H9 (cell line): ENCODE measurements at regions not wholly inside any gene's neighbourhood (a gene's known extent, or its start where the extent isn't known, plus 50 kb on each side); places are given as distances from the start of the nearest gene placed in this dataset.

Experiments
- DNase-seq: peaks from one replicate; pipeline ENCODE4 v3.0.0-alpha.2; 2017
- H2AFZ ChIP-seq: one replicate; pipeline ENCODE4 v1.6.1; 2013; ENCODE audit warnings: mild to moderate bottlenecking, low read length, control low read depth, moderate library complexity
- H2AK5ac ChIP-seq: 2 replicates; pipeline ENCODE4 v1.6.1; 2013; ENCODE audit warnings: low read length, control low read depth, mixed read lengths; ENCODE audit not compliant: insufficient read length
- H2BK120ac ChIP-seq: one replicate; pipeline ENCODE4 v1.6.1; 2013; ENCODE audit warnings: low read depth, mild to moderate bottlenecking, low read length, control low read depth, inconsistent platforms; ENCODE audit not compliant: poor library complexity, severe bottlenecking
- H2BK12ac ChIP-seq: 2 replicates; pipeline ENCODE4 v1.6.1; 2013; ENCODE audit warnings: low read length, control low read depth, mixed read lengths, low read depth; ENCODE audit not compliant: insufficient read length
- H2BK15ac ChIP-seq: 2 replicates; pipeline ENCODE4 v1.6.1; 2013; ENCODE audit warnings: low read depth, low read length, control low read depth
- H2BK20ac ChIP-seq: one replicate; pipeline ENCODE4 v1.6.1; 2013; ENCODE audit warnings: low read depth, mild to moderate bottlenecking, low read length, control low read depth, inconsistent platforms; ENCODE audit not compliant: poor library complexity, severe bottlenecking
- H2BK5ac ChIP-seq: 2 replicates; pipeline ENCODE4 v1.6.1; 2013; ENCODE audit warnings: low read length, control low read depth, mixed read lengths; ENCODE audit not compliant: insufficient read length
- H3K14ac ChIP-seq: 2 replicates; pipeline ENCODE4 v1.6.1; 2013; ENCODE audit warnings: low read length, control low read depth; ENCODE audit not compliant: insufficient read depth
- H3K18ac ChIP-seq: 2 replicates; pipeline ENCODE4 v1.6.1; 2013; ENCODE audit warnings: low read depth, mild to moderate bottlenecking, mixed read lengths, low read length, control low read depth; ENCODE audit not compliant: insufficient read length
- H3K23ac ChIP-seq: 2 replicates; pipeline ENCODE4 v1.6.1; 2013; ENCODE audit warnings: low read length, control low read depth, mixed read lengths, low read depth; ENCODE audit not compliant: insufficient read length
- H3K23me2 ChIP-seq: 2 replicates; pipeline ENCODE4 v1.6.1; 2013; ENCODE audit warnings: low read depth, mild to moderate bottlenecking, mixed read lengths, low read length, control low read depth; ENCODE audit not compliant: insufficient read length, poor library complexity, severe bottlenecking
- H3K27ac ChIP-seq: 2 replicates; pipeline ENCODE4 v1.5.1; 2013; ENCODE audit warnings: low read length, control low read depth, mixed read lengths, low read depth; ENCODE audit not compliant: insufficient read length
- H3K27me3 ChIP-seq: 2 replicates; pipeline ENCODE4 v1.6.1; 2013; ENCODE audit warnings: low read length, control low read depth, inconsistent platforms; ENCODE audit not compliant: insufficient read depth
- H3K4ac ChIP-seq: 2 replicates; pipeline ENCODE4 v1.6.1; 2013; ENCODE audit warnings: low read depth, mild to moderate bottlenecking, control low read depth, inconsistent platforms, low read length, moderate library complexity
- H3K4me1 ChIP-seq: 2 replicates; pipeline ENCODE4 v1.6.1; 2013; ENCODE audit warnings: low read length, control low read depth, inconsistent platforms; ENCODE audit not compliant: insufficient read depth
- H3K4me2 ChIP-seq: 2 replicates; pipeline ENCODE4 v1.6.1; 2013; ENCODE audit warnings: low read length, control low read depth, mixed read lengths; ENCODE audit not compliant: insufficient read length, insufficient read depth
- H3K56ac ChIP-seq: 2 replicates; pipeline ENCODE4 v1.6.1; 2013; ENCODE audit warnings: low read depth, mild to moderate bottlenecking, mixed read lengths, low read length, control low read depth; ENCODE audit not compliant: insufficient read length
- H3K79me1 ChIP-seq: 2 replicates; pipeline ENCODE4 v1.6.1; 2013; ENCODE audit warnings: low read depth, mild to moderate bottlenecking, moderate library complexity, low read length, control low read depth, inconsistent platforms; ENCODE audit not compliant: insufficient read depth, poor library complexity, severe bottlenecking
- H3K79me2 ChIP-seq: 2 replicates; pipeline ENCODE4 v1.6.1; 2013; ENCODE audit warnings: low read length, control low read depth, inconsistent platforms; ENCODE audit not compliant: insufficient read depth
- H3K9ac ChIP-seq: 2 replicates; pipeline ENCODE4 v1.6.1; 2013; ENCODE audit warnings: low read length, control low read depth, mixed read lengths; ENCODE audit not compliant: insufficient read length; ENCODE audit errors: extremely low read depth
- H3K9me3 ChIP-seq: one replicate; pipeline ENCODE4 v1.6.1; 2013; ENCODE audit warnings: low read depth, low read length, inconsistent platforms; ENCODE audit not compliant: control insufficient read depth
- H3T11ph ChIP-seq: one replicate; pipeline ENCODE4 v1.6.1; 2013; ENCODE audit warnings: mild to moderate bottlenecking, low read length, control low read depth, inconsistent platforms
- H4K20me1 ChIP-seq: one replicate; pipeline ENCODE4 v1.6.1; 2013; ENCODE audit not compliant: control insufficient read depth, insufficient read length, insufficient read depth
- H4K5ac ChIP-seq: 2 replicates; pipeline ENCODE4 v1.6.1; 2013; ENCODE audit warnings: low read depth, mild to moderate bottlenecking, mixed read lengths, low read length, control low read depth; ENCODE audit not compliant: insufficient read length
- H4K8ac ChIP-seq: replicated peaks from 2 replicates; pipeline ENCODE4 v1.6.1; 2013; ENCODE audit warnings: low read length, control low read depth, mixed read lengths, low read depth; ENCODE audit not compliant: insufficient read length
- H4K91ac ChIP-seq: 2 replicates; pipeline ENCODE4 v1.6.1; 2013; ENCODE audit warnings: low read depth, mild to moderate bottlenecking, moderate library complexity, mixed read lengths, low read length, control low read depth; ENCODE audit not compliant: insufficient read length
- H3K27ac Mint-ChIP-seq, 3 experiments: 2 replicates in 2 of 3; 3 replicates in 1 of 3; pipeline ENCODE4 v1.8.0; 2020 to 2021; ENCODE audit warnings: mixed read lengths in 3 of 3, mild to moderate bottlenecking in 1 of 3, moderate library complexity in 1 of 3
- H3K27me3 Mint-ChIP-seq: 2 replicates; pipeline ENCODE4 v1.8.0; 2021; ENCODE audit warnings: low read depth, mild to moderate bottlenecking, moderate library complexity, mixed read lengths
- H3K36me3 Mint-ChIP-seq, 3 experiments: 2 replicates in 2 of 3; 3 replicates in 1 of 3; pipeline ENCODE4 v1.8.0; 2020 to 2021; ENCODE audit warnings: low read depth in 3 of 3, mixed read lengths in 3 of 3; ENCODE audit not compliant: insufficient read depth in 1 of 3
- H3K4me1 Mint-ChIP-seq, 2 experiments: 2 replicates each; pipeline ENCODE4 v1.8.0; 2020; ENCODE audit warnings: mixed read lengths in 2 of 2
- H3K4me3 Mint-ChIP-seq, 2 experiments: 2 replicates in 1 of 2; 3 replicates in 1 of 2; pipeline ENCODE4 v1.8.0; 2020 to 2021; ENCODE audit warnings: mild to moderate bottlenecking in 2 of 2, mixed read lengths in 2 of 2, moderate library complexity in 1 of 2
- H3K9me3 Mint-ChIP-seq, 2 experiments: 2 replicates in 1 of 2; 3 replicates in 1 of 2; pipeline ENCODE4 v1.8.0; 2020; ENCODE audit warnings: mild to moderate bottlenecking in 2 of 2, mixed read lengths in 2 of 2, moderate library complexity in 1 of 2
- CTCF ChIP-seq: fragments of 200-600 bp; sonication (generic); conservative IDR thresholded peaks from 3 replicates; pipeline ENCODE4 v1.8.0; 2021; ENCODE audit warnings: antibody characterized with exemption, mild to moderate bottlenecking
- WGBS: extraction: QIAGEN DNeasy Blood & Tissue Kit; methylation state at CpG from one replicate; pipeline ENCODE4 v1.1.7; 2013; ENCODE audit warnings: missing lambda C conversion rate, low lambda C conversion rate, mixed read lengths; ENCODE audit not compliant: insufficient read length; ENCODE audit errors: extremely low coverage; 5-methylcytosine and 5-hydroxymethylcytosine counted together

- Histone ChIP-seq H4K8ac (no peak overlapping the region), H3K4me1 (peaks cover 10% of the 10 kb centered on the region), H3K4ac (no peak overlapping the region), H2BK15ac (no peak overlapping the region), H3K23ac (no peak overlapping the region), H3K27me3 (no peaks in the 10 kb centered on the region; the same call in 1 of the 2 replicates), H2BK12ac (no peak overlapping the region), H2BK20ac (no peak overlapping the region), H2BK5ac (no peak overlapping the region), H3K4me2 (no peak overlapping the region), H3K9me3 (no peaks in the 10 kb centered on the region), H3T11ph (no peak overlapping the region), H3K79me1 (no peaks in the 10 kb centered on the region), H3K23me2 (no peaks in the 10 kb centered on the region), H2AFZ (no peak overlapping the region), H3K79me2 (no peaks in the 10 kb centered on the region), H3K14ac (no peak overlapping the region), H4K20me1 (no peaks in the 10 kb centered on the region), H3K56ac (no peak overlapping the region), H4K5ac (no peak overlapping the region), H3K27ac (no peak overlapping the region), H2BK120ac (no peak overlapping the region), H3K9ac (no peak overlapping the region), H3K18ac (no peak overlapping the region), H2AK5ac (no peak overlapping the region), H4K91ac (no peak overlapping the region)
- no CpG with 5 or more reads among the region's 4 CpGs for WGBS
- no peak for DNase-seq
- Mint-ChIP-seq H3K4me3 (no peak overlapping the region), H3K9me3 (no peaks in the 10 kb centered on the region), H3K36me3 (no peaks in the 10 kb centered on the region; a peak in 1 of 7 replicates), H3K27me3 (peaks cover 3% of the 10 kb centered on the region; the same call in 1 of the 2 replicates), H3K27ac (no peak overlapping the region), H3K4me1 (peaks cover 18 to 23% of the 10 kb centered on the region in 2 experiments)
- no peak for TF ChIP-seq CTCF
These were observed 588.8 kb upstream of the ADAMTS9 start for GRCh38 chr3:65276551-65276950.
